ENCODE measurements at regions not wholly inside any gene's neighbourhood (a gene's known extent, or its start where the extent isn't known, plus 50 kb on each side); places are given as distances from the start of the nearest gene placed in this dataset.

DNA sequence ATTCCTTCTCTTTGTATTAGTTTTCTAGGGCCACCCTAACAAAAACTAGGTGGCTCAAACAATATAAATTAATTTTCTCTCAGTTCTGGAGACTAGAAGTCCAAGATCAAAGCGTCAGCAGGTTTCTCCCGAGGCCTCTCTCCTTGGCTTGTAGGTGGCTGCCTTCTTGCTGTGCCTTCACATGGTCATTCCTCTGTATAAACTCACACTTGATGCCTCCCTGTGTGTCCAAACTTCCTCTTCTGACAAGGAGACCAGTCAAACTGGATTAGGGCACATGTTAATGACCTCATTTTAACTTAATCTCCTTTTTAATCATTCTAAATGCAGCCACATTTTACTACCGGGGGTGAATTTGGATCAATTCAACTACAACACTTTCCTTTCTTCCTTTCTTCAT, 691.1 kb downstream of the DIPK2A start:
- TF ChIP-seq, protein P1, sequence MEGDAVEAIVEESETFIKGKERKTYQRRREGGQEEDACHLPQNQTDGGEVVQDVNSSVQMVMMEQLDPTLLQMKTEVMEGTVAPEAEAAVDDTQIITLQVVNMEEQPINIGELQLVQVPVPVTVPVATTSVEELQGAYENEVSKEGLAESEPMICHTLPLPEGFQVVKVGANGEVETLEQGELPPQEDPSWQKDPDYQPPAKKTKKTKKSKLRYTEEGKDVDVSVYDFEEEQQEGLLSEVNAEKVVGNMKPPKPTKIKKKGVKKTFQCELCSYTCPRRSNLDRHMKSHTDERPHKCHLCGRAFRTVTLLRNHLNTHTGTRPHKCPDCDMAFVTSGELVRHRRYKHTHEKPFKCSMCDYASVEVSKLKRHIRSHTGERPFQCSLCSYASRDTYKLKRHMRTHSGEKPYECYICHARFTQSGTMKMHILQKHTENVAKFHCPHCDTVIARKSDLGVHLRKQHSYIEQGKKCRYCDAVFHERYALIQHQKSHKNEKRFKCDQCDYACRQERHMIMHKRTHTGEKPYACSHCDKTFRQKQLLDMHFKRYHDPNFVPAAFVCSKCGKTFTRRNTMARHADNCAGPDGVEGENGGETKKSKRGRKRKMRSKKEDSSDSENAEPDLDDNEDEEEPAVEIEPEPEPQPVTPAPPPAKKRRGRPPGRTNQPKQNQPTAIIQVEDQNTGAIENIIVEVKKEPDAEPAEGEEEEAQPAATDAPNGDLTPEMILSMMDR (IDR thresholded peaks at IDR 0.05), result no peak
- TF ChIP-seq EP300 (IDR thresholded peaks at IDR 0.05) (no peak), POLR2A (IDR thresholded peaks at IDR 0.05) (no peak)

Data from tibial nerve (tissue), 4 donors.